Neural cell (in vitro differentiated cells): ENCODE measurements at regions not wholly inside any gene's neighbourhood (a gene's known extent, or its start where the extent isn't known, plus 50 kb on each side); places are given as distances from the start of the nearest gene placed in this dataset.

Experiments
- CTCF ChIP-seq: fragments of 450-650 bp; IDR thresholded peaks from 2 replicates; pipeline ENCODE4 v1.5.1; 2014; ENCODE audit warnings: antibody characterized with exemption, mild to moderate bottlenecking, moderate library complexity; ENCODE audit not compliant: poor library complexity, severe bottlenecking
- EP300 ChIP-seq: fragments of 450-650 bp; conservative IDR thresholded peaks from 2 replicates; pipeline ENCODE4 v1.6.1; 2014; ENCODE audit warnings: antibody characterized with exemption, mild to moderate bottlenecking, moderate library complexity; ENCODE audit not compliant: poor library complexity, severe bottlenecking
- EZH2 ChIP-seq: fragments of 200-600, 300-800 bp; shearing (Covaris generic), sonication (generic); IDR thresholded peaks from 2 replicates; pipeline ENCODE4 v1.6.1; 2014; ENCODE audit warnings: antibody characterized with exemption, low read length, borderline replicate concordance, mild to moderate bottlenecking; ENCODE audit not compliant: insufficient read depth, poor library complexity, severe bottlenecking
- MXI1 ChIP-seq: fragments of 450-650 bp; conservative IDR thresholded peaks from 2 replicates; pipeline ENCODE4 v1.6.1; 2014; ENCODE audit warnings: antibody characterized with exemption, mild to moderate bottlenecking; ENCODE audit not compliant: poor library complexity, severe bottlenecking
- POLR2AphosphoS5 ChIP-seq: IDR thresholded peaks from 2 replicates; pipeline ENCODE4 v1.6.1; 2012
- REST ChIP-seq: IDR thresholded peaks from 2 replicates; pipeline ENCODE4 v1.6.1; 2012; ENCODE audit warnings: borderline replicate concordance
- SMC3 ChIP-seq: fragments of 450-650 bp; conservative IDR thresholded peaks from 2 replicates; pipeline ENCODE4 v1.6.1; 2014; ENCODE audit warnings: antibody characterized with exemption, mild to moderate bottlenecking, moderate library complexity; ENCODE audit not compliant: poor library complexity
- TAF1 ChIP-seq: IDR thresholded peaks from 2 replicates; pipeline ENCODE4 v1.6.1; 2012; ENCODE audit warnings: low read depth

GRCh38 chr4:100872811-100873210 is 355.0 kb upstream of the EMCN start:
- TF ChIP-seq POLR2AphosphoS5 (no peak), EP300 (no peak), CTCF (no peak), EZH2 (no peak), TAF1 (no peak), MXI1 (no peak), REST (no peak), SMC3 (no peak)
